ENCODE measurements at regions not wholly inside any gene's neighbourhood (a gene's known extent, or its start where the extent isn't known, plus 50 kb on each side); places are given as distances from the start of the nearest gene placed in this dataset.

DNA sequence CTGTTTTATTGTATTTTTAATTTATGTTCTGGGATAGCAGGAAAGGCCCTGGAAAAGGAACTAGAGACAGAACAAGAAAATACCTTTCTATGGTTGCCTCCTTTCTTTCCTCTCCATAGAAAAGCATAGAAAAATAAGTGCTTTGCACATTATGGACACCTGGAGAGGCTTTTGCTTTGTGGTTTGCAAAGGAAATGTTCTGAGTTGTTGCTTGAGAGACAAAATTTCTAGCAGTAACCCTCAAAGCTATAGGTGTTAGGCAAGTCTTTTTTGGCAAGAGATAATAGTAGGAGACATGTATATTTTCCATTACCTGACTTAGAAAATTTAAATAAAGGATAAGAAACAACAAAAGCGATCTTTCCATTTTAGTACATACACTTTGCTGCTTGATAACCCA, 378.6 kb upstream of the PRKCQ start:
- Histone ChIP-seq H3K79me2 (ENCODE audit: insufficient read depth, low read length) (no peaks in the 10 kb centered on the region), H3K27ac (ENCODE audit: low read depth, low read length) (no peak overlapping the region), H3K27me3 (ENCODE audit: insufficient read depth, low read length) (peaks cover 15% of the 10 kb centered on the region), H3K9ac (ENCODE audit: low read length) (no peak overlapping the region), H3K9me2 (ENCODE audit: insufficient read depth) (no peaks in the 10 kb centered on the region), H3K4me3 (replicated peaks in 1 of 2; ENCODE audit: low read depth in 1 of 2, low read length in 2 of 2) (no peak overlapping the region), H3K9me3 (ENCODE audit: control insufficient read depth in 1 of 2, insufficient read depth in 1 of 2, low read depth in 1 of 2, low read length in 2 of 2) (no peaks in the 10 kb centered on the region), H3K4me1 (ENCODE audit: control insufficient read depth in 1 of 2, insufficient read depth in 2 of 2, low read length in 2 of 2) (no peaks in the 10 kb centered on the region), H3K36me3 (ENCODE audit: control insufficient read depth in 1 of 2, insufficient read depth in 2 of 2, low read length in 2 of 2) (no peaks in the 10 kb centered on the region), H3K4me2 (ENCODE audit: low read length) (no peak overlapping the region), H2AFZ (ENCODE audit: low read depth, low read length, poor library complexity, severe bottlenecking) (no peak overlapping the region), H4K20me1 (ENCODE audit: insufficient read depth) (no peaks in the 10 kb centered on the region)
- ChIA-PET RAD21 (ENCODE audit: low non-redundant PET in 1 of 2, low total read pairs in 2 of 2, uncharacterized antibody in 2 of 2, unreplicated experiment in 2 of 2) (no interaction called here), POLR2A (no interaction called here), CTCF (no interaction called here)
- TF ChIP-seq TCF7L2 (IDR thresholded peaks at IDR 0.05; ENCODE audit: borderline replicate concordance, extremely low read depth, insufficient read depth, insufficient read length) (no peak), CEBPB (IDR thresholded peaks at IDR 0.05; ENCODE audit: low read depth) (no peak), EGR1 (IDR thresholded peaks at IDR 0.05; ENCODE audit: low read depth) (no peak), CTCF (IDR thresholded peaks at IDR 0.05 in 2 of 3, conservative IDR thresholded peaks at IDR 0.05 in 1 of 3; ENCODE audit: borderline replicate concordance in 1 of 3, insufficient read depth in 1 of 3, low read depth in 2 of 3, low read length in 2 of 3) (no peak), SP1 (IDR thresholded peaks at IDR 0.05; ENCODE audit: low read depth) (no peak), JUND (IDR thresholded peaks at IDR 0.05) (no peak)
- no TSS peak for BruUV-seq (replicated peaks)
- ATAC-seq (no peak), DNase-seq (ENCODE audit: low read depth, low spot score) (no peak)
- intact Hi-C loops (cut with micrococcal nuclease), result no loop called here

- Histone ChIP-seq H3K4me1 (ENCODE audit: control insufficient read depth in 1 of 2, insufficient read depth in 2 of 2, low read length in 2 of 2) (no peaks in the 10 kb centered on the region), H3K27ac (ENCODE audit: low read depth, low read length) (no peak overlapping the region), H3K9ac (ENCODE audit: low read length) (no peak overlapping the region), H3K36me3 (ENCODE audit: control insufficient read depth in 1 of 2, insufficient read depth in 2 of 2, low read length in 2 of 2) (no peaks in the 10 kb centered on the region), H3K4me3 (replicated peaks in 1 of 2; ENCODE audit: low read depth in 1 of 2, low read length in 2 of 2) (no peak overlapping the region), H3K9me2 (ENCODE audit: insufficient read depth) (no peaks in the 10 kb centered on the region), H3K4me2 (ENCODE audit: low read length) (no peak overlapping the region), H4K20me1 (ENCODE audit: insufficient read depth) (no peaks in the 10 kb centered on the region), H3K9me3 (ENCODE audit: control insufficient read depth in 1 of 2, insufficient read depth in 1 of 2, low read depth in 1 of 2, low read length in 2 of 2) (no peaks in the 10 kb centered on the region), H3K27me3 (ENCODE audit: insufficient read depth, low read length) (peaks cover 15% of the 10 kb centered on the region; the same call in 1 of the 2 replicates), H3K79me2 (ENCODE audit: insufficient read depth, low read length) (no peaks in the 10 kb centered on the region), H2AFZ (ENCODE audit: low read depth, low read length, poor library complexity, severe bottlenecking) (no peak overlapping the region)
- no peak for DNase-seq (ENCODE audit: low read depth, low spot score)
- intact Hi-C loops (cut with micrococcal nuclease), result no loop called here
- ChIA-PET CTCF (no interaction called here), POLR2A (no interaction called here), RAD21 (ENCODE audit: low non-redundant PET in 1 of 2, low total read pairs in 2 of 2, uncharacterized antibody in 2 of 2, unreplicated experiment in 2 of 2) (no interaction called here)
- no TSS peak for BruUV-seq (replicated peaks)
- ATAC-seq, result no peak
- TF ChIP-seq JUND (IDR thresholded peaks at IDR 0.05) (no peak), POLR2AphosphoS5 (IDR thresholded peaks at IDR 0.05; ENCODE audit: low read depth, low read length) (no peak), POLR2A (IDR thresholded peaks at IDR 0.05; ENCODE audit: borderline replicate concordance, extremely low read depth, insufficient read depth, insufficient read length) (no peak), TCF7L2 (IDR thresholded peaks at IDR 0.05; ENCODE audit: borderline replicate concordance, extremely low read depth, insufficient read depth, insufficient read length) (no peak), ATF3 (IDR thresholded peaks at IDR 0.05) (no peak), REST (IDR thresholded peaks at IDR 0.05; ENCODE audit: low read depth) (no peak), EZH2phosphoT487 (IDR thresholded peaks at IDR 0.05; ENCODE audit: borderline replicate concordance) (no peak), YY1 (IDR thresholded peaks at IDR 0.05; ENCODE audit: extremely low read depth, insufficient replicate concordance, low read depth, low read length) (no peak), FOSL1 (IDR thresholded peaks at IDR 0.05; ENCODE audit: low read depth) (no peak), EZH2 (IDR thresholded peaks at IDR 0.05) (no peak), SIN3A (IDR thresholded peaks at IDR 0.05; ENCODE audit: low read depth) (no peak)
Measured at GRCh38 chr10:6958254-6958653, 378.2 kb upstream of the PRKCQ start.

All from HCT116 (cell line).